ENCODE measurements at regions not wholly inside any gene's neighbourhood (a gene's known extent, or its start where the extent isn't known, plus 50 kb on each side); places are given as distances from the start of the nearest gene placed in this dataset.

GRCh38 chr13:76036176-76036575 lies 400.0 kb downstream of the LMO7 start:
- CTCF ChIA-PET = no interaction called here
- H3K27ac ChIP-seq (ENCODE audit: insufficient read depth, low read depth, low read length) = no peak overlapping the region
- H3K9me1 ChIP-seq (replicated peaks; ENCODE audit: control insufficient read depth, extremely low read depth, insufficient read depth, low read length) = no peaks in the 10 kb centered on the region
- no peaks in the 10 kb centered on the region for H3K27me3 ChIP-seq (ENCODE audit: control insufficient read depth in 2 of 2, insufficient read depth in 2 of 2, low read length in 2 of 2)
- H3K79me2 ChIP-seq (ENCODE audit: control insufficient read depth, insufficient read depth, low read length) = no peaks in the 10 kb centered on the region
- no peaks in the 10 kb centered on the region for H3K36me3 ChIP-seq (ENCODE audit: control insufficient read depth in 2 of 2, extremely low read depth in 1 of 2, insufficient read depth in 2 of 2, low read length in 2 of 2)
- no TSS peak for BruUV-seq (replicated peaks)
- DNase-seq (ENCODE audit: low read depth, low spot score) = no peak
- POLR2A ChIA-PET = no interaction called here
- dilution Hi-C loops (cut with MboI; ENCODE audit: extremely low pct_ligation_motif_present, low sequenced_read_pairs) (no loop called here), intact Hi-C loops (cut with micrococcal nuclease) (no loop called here)
- no peak overlapping the region for H3K4me3 ChIP-seq (replicated peaks in 1 of 3; ENCODE audit: insufficient read depth in 1 of 3, low read depth in 1 of 3, low read length in 3 of 3)
- TF ChIP-seq, protein P1, sequence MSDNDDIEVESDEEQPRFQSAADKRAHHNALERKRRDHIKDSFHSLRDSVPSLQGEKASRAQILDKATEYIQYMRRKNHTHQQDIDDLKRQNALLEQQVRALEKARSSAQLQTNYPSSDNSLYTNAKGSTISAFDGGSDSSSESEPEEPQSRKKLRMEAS (IDR thresholded peaks at IDR 0.05; ENCODE audit: insufficient read depth, insufficient read length) = no peak
- no peak for TF ChIP-seq GATA2 (IDR thresholded peaks at IDR 0.05; ENCODE audit: insufficient read depth, insufficient read length, low read depth, low read length)
- TF ChIP-seq JUN (IDR thresholded peaks at IDR 0.05; ENCODE audit: borderline replicate concordance, insufficient read depth, insufficient read length, low read depth) = no peak
- no peak for TF ChIP-seq FOS (IDR thresholded peaks at IDR 0.05; ENCODE audit: borderline replicate concordance, insufficient read depth, low read length)
- TF ChIP-seq POLR2A (IDR thresholded peaks at IDR 0.05; ENCODE audit: low read depth, low read length) = no peak
- TF ChIP-seq POLR2AphosphoS5 (IDR thresholded peaks at IDR 0.05; ENCODE audit: insufficient read depth, low read depth, low read length) = no peak
- TF ChIP-seq, protein P2, sequence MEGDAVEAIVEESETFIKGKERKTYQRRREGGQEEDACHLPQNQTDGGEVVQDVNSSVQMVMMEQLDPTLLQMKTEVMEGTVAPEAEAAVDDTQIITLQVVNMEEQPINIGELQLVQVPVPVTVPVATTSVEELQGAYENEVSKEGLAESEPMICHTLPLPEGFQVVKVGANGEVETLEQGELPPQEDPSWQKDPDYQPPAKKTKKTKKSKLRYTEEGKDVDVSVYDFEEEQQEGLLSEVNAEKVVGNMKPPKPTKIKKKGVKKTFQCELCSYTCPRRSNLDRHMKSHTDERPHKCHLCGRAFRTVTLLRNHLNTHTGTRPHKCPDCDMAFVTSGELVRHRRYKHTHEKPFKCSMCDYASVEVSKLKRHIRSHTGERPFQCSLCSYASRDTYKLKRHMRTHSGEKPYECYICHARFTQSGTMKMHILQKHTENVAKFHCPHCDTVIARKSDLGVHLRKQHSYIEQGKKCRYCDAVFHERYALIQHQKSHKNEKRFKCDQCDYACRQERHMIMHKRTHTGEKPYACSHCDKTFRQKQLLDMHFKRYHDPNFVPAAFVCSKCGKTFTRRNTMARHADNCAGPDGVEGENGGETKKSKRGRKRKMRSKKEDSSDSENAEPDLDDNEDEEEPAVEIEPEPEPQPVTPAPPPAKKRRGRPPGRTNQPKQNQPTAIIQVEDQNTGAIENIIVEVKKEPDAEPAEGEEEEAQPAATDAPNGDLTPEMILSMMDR (IDR thresholded peaks at IDR 0.05; ENCODE audit: extremely low read depth in 1 of 2, insufficient read depth in 1 of 2, low read depth in 1 of 2, low read length in 2 of 2) = no peak
- H3K4me2 ChIP-seq (ENCODE audit: insufficient read depth, low read length) = no peak overlapping the region
- no peaks in the 10 kb centered on the region for H3K9me3 ChIP-seq (replicated peaks; ENCODE audit: control insufficient read depth, insufficient read depth, low read length)
- no peak overlapping the region for H2AFZ ChIP-seq (ENCODE audit: low read depth, low read length)
- H3K4me1 ChIP-seq (ENCODE audit: control insufficient read depth, extremely low read depth, insufficient read depth, low read length) = no peaks in the 10 kb centered on the region
- H3K9ac ChIP-seq (replicated peaks; ENCODE audit: extremely low read depth, insufficient read depth, low read length) = no peak overlapping the region
- FAIRE-seq = no peak
- H4K20me1 ChIP-seq (replicated peaks; ENCODE audit: control insufficient read depth, extremely low read depth, insufficient read depth, low read length) = no peaks in the 10 kb centered on the region

Data from endothelial cell of umbilical vein (primary cell).